HG02588 (cell line): ENCODE measurements at regions not wholly inside any gene's neighbourhood (a gene's known extent, or its start where the extent isn't known, plus 50 kb on each side); places are given as distances from the start of the nearest gene placed in this dataset.

Source experiments
- ATAC-seq: cut with Tn5 transposase; IDR thresholded peaks from one replicate; pipeline ENCODE4 v1.9.1; 2021; ENCODE audit warnings: mild to moderate bottlenecking, moderate library complexity; ENCODE audit not compliant: unreplicated experiment

GRCh38 chr17:77507111-77507885 is 366.5 kb downstream of the SEC14L1 start:
- ATAC-seq = no peak

GRCh38 chr17:77508047-77508715 is 367.4 kb downstream of the SEC14L1 start:
- ATAC-seq = no peak

GRCh38 chr17:77509089-77509488 is 368.3 kb downstream of the SEC14L1 start:
- ATAC-seq = no peak

- no peak for ATAC-seq
Measured at GRCh38 chr17:77509599-77509998, 368.8 kb downstream of the SEC14L1 start.

GRCh38 chr17:77510133-77510796 is 369.5 kb downstream of the SEC14L1 start:
- ATAC-seq = no peak

- no peak for ATAC-seq
Measured at GRCh38 chr17:77511514-77512061, 370.8 kb downstream of the SEC14L1 start.

- ATAC-seq = no peak
Measured at GRCh38 chr17:77512062-77512946, 371.5 kb downstream of the SEC14L1 start.

- no peak for ATAC-seq
Measured at GRCh38 chr17:77513045-77513444, 372.3 kb downstream of the SEC14L1 start.

GRCh38 chr17:77515227-77515626 is 374.5 kb downstream of the SEC14L1 start:
- ATAC-seq = no peak

GRCh38 chr17:77516902-77517301 is 376.1 kb downstream of the SEC14L1 start:
- no peak for ATAC-seq

- no peak for ATAC-seq
Measured at GRCh38 chr17:77521076-77521475, 380.3 kb downstream of the SEC14L1 start.

- ATAC-seq = no peak
Measured at GRCh38 chr17:77523540-77523939, 382.8 kb downstream of the SEC14L1 start.

- ATAC-seq = no peak
Measured at GRCh38 chr17:77526259-77526711, 385.5 kb downstream of the SEC14L1 start.

GRCh38 chr17:77526728-77527350 is 386.1 kb downstream of the SEC14L1 start:
- no peak for ATAC-seq

- no peak for ATAC-seq
Measured at GRCh38 chr17:77527409-77527808, 386.6 kb downstream of the SEC14L1 start.

GRCh38 chr17:77527836-77528505 is 387.2 kb downstream of the SEC14L1 start:
- ATAC-seq = no peak

- no peak for ATAC-seq
Measured at GRCh38 chr17:77528516-77529327, 388.0 kb downstream of the SEC14L1 start.

GRCh38 chr17:77529328-77529650 is 388.5 kb downstream of the SEC14L1 start:
- no peak for ATAC-seq

- ATAC-seq = no peak
Measured at GRCh38 chr17:77530591-77530990, 389.8 kb downstream of the SEC14L1 start.
